ENCODE measurements at regions not wholly inside any gene's neighbourhood (a gene's known extent, or its start where the extent isn't known, plus 50 kb on each side); places are given as distances from the start of the nearest gene placed in this dataset.

DNA sequence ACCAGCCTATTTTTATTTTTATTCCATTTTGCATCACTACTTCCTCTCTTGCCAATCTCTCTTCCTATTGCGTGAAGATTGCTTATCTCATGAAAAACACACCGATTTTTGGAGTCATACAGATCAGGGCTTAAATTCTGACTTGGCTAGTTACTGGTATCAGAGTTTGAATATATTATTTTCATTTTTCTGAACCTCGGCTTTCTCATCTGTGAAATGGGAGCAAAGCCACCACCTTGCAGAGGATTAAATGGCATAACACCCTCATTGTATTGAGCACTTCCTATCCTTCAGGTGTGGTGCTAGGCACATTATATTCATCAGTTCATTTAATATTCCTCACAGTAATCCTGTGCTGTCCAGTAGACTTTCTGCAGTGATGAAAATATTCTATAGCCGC, 208.8 kb downstream of the HAPSTR1 start:
- Histone ChIP-seq H3K27ac (ENCODE audit: insufficient read depth, low read length) (no peak overlapping the region), H3K4me2 (ENCODE audit: extremely low read depth, insufficient read depth, low read length) (no peak overlapping the region)

DNA sequence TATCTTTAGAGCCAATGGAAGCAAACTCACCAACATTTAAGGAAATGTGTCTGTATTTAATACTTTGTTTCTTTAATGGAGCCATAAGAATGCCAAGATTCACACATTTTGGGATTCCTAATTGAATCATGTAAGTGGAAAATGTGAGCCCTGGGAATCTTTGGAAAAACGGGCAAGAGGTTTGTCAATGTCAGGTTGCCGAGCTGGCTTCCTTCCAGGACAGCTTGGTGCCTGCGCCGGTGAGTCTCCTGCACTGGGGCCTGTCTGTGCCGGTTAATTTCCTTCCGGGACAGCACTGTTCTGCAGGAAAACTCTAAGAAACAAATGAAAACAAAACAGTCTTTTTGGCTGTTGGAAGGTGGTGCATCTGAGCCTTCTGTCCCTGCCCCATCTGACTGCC, 210.6 kb downstream of the HAPSTR1 start:
- Histone ChIP-seq H4K20me1 (ENCODE audit: control insufficient read depth, extremely low read depth, insufficient read depth, low read length) (no peaks in the 10 kb centered on the region), H3K4me1 (ENCODE audit: control insufficient read depth, extremely low read depth, insufficient read depth, low read length) (no peaks in the 10 kb centered on the region), H3K4me2 (ENCODE audit: extremely low read depth, insufficient read depth, low read length) (no peak overlapping the region), H3K27me3 (ENCODE audit: control insufficient read depth, insufficient read depth, low read length) (no peaks in the 10 kb centered on the region), H2AFZ (ENCODE audit: low read length) (no peak overlapping the region), H3K9me3 (ENCODE audit: control insufficient read depth, insufficient read depth, low read depth, low read length) (no peaks in the 10 kb centered on the region), H3K27ac (ENCODE audit: insufficient read depth, low read length) (no peak overlapping the region), H3K79me2 (ENCODE audit: control insufficient read depth, insufficient read depth, low read length) (no peaks in the 10 kb centered on the region), H3K9ac (ENCODE audit: insufficient read depth, low read length) (no peak overlapping the region), H3K36me3 (ENCODE audit: control insufficient read depth, insufficient read depth, low read length) (no peaks in the 10 kb centered on the region), H3K4me3 (replicated peaks in 1 of 4; ENCODE audit: control extremely low read depth in 1 of 4, insufficient read depth in 1 of 4, low read depth in 3 of 4, low read length in 4 of 4) (no peak overlapping the region)
- no peak for DNase-seq (ENCODE audit: low read depth in 2 of 2)
- no peak for TF ChIP-seq EZH2 (IDR thresholded peaks at IDR 0.05; ENCODE audit: low read length, missing control alignments)
- TF ChIP-seq, protein P1, sequence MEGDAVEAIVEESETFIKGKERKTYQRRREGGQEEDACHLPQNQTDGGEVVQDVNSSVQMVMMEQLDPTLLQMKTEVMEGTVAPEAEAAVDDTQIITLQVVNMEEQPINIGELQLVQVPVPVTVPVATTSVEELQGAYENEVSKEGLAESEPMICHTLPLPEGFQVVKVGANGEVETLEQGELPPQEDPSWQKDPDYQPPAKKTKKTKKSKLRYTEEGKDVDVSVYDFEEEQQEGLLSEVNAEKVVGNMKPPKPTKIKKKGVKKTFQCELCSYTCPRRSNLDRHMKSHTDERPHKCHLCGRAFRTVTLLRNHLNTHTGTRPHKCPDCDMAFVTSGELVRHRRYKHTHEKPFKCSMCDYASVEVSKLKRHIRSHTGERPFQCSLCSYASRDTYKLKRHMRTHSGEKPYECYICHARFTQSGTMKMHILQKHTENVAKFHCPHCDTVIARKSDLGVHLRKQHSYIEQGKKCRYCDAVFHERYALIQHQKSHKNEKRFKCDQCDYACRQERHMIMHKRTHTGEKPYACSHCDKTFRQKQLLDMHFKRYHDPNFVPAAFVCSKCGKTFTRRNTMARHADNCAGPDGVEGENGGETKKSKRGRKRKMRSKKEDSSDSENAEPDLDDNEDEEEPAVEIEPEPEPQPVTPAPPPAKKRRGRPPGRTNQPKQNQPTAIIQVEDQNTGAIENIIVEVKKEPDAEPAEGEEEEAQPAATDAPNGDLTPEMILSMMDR (conservative IDR thresholded peaks at IDR 0.05 in 1 of 2, IDR thresholded peaks at IDR 0.05 in 1 of 2; ENCODE audit: low read depth in 1 of 2, low read length in 2 of 2): no peak

More for the DNA sequence above, 208.8 kb downstream of the HAPSTR1 start:
- no peaks in the 10 kb centered on the region for H3K79me2 ChIP-seq (ENCODE audit: control insufficient read depth, insufficient read depth, low read length)
- no peak overlapping the region for H2AFZ ChIP-seq (ENCODE audit: low read length)
- no peaks in the 10 kb centered on the region for H4K20me1 ChIP-seq (ENCODE audit: control insufficient read depth, extremely low read depth, insufficient read depth, low read length)
- no peaks in the 10 kb centered on the region for H3K27me3 ChIP-seq (ENCODE audit: control insufficient read depth, insufficient read depth, low read length)
- no peaks in the 10 kb centered on the region for H3K9me3 ChIP-seq (ENCODE audit: control insufficient read depth, insufficient read depth, low read depth, low read length)
- H3K4me1 ChIP-seq (ENCODE audit: control insufficient read depth, extremely low read depth, insufficient read depth, low read length): no peaks in the 10 kb centered on the region
- no peak for DNase-seq (ENCODE audit: low read depth in 2 of 2)
- H3K4me3 ChIP-seq (replicated peaks in 1 of 4; ENCODE audit: control extremely low read depth in 1 of 4, insufficient read depth in 1 of 4, low read depth in 3 of 4, low read length in 4 of 4): no peak overlapping the region
- no peaks in the 10 kb centered on the region for H3K36me3 ChIP-seq (ENCODE audit: control insufficient read depth, insufficient read depth, low read length)
- H3K9ac ChIP-seq (ENCODE audit: insufficient read depth, low read length): no peak overlapping the region
- TF ChIP-seq, protein P1 (conservative IDR thresholded peaks at IDR 0.05 in 1 of 2, IDR thresholded peaks at IDR 0.05 in 1 of 2; ENCODE audit: low read depth in 1 of 2, low read length in 2 of 2): no peak
- TF ChIP-seq EZH2 (IDR thresholded peaks at IDR 0.05; ENCODE audit: low read length, missing control alignments): no peak

DNA sequence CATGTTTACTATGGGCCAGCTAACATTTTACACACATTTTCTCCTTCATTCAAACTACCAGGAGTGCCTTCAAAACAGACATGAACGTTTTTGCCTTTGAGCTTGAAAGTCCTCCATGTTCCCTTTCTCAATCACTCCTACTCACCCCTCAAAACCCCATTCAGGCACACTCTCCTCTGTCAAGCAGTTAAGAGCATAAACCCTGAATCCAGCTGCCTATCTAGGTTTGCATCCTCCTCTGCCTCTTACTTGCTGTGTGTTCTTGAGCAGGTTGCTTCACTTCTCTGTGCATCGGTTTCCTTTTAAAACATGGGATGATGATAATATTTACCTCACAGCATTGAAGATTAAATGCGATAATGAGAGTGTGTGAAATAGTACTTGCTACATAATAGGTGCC, 215.3 kb downstream of the HAPSTR1 start:
- Histone ChIP-seq H3K4me3 (replicated peaks in 1 of 4; ENCODE audit: control extremely low read depth in 1 of 4, insufficient read depth in 1 of 4, low read depth in 3 of 4, low read length in 4 of 4) (no peak overlapping the region), H2AFZ (ENCODE audit: low read length) (no peak overlapping the region), H3K9ac (ENCODE audit: insufficient read depth, low read length) (no peak overlapping the region), H4K20me1 (ENCODE audit: control insufficient read depth, extremely low read depth, insufficient read depth, low read length) (no peaks in the 10 kb centered on the region), H3K27ac (ENCODE audit: insufficient read depth, low read length) (no peak overlapping the region), H3K9me3 (ENCODE audit: control insufficient read depth, insufficient read depth, low read depth, low read length) (no peaks in the 10 kb centered on the region), H3K27me3 (ENCODE audit: control insufficient read depth, insufficient read depth, low read length) (no peaks in the 10 kb centered on the region), H3K4me2 (ENCODE audit: extremely low read depth, insufficient read depth, low read length) (no peak overlapping the region), H3K36me3 (ENCODE audit: control insufficient read depth, insufficient read depth, low read length) (no peaks in the 10 kb centered on the region), H3K4me1 (ENCODE audit: control insufficient read depth, extremely low read depth, insufficient read depth, low read length) (no peaks in the 10 kb centered on the region), H3K79me2 (ENCODE audit: control insufficient read depth, insufficient read depth, low read length) (no peaks in the 10 kb centered on the region)
- no peak for TF ChIP-seq EZH2 (IDR thresholded peaks at IDR 0.05; ENCODE audit: low read length, missing control alignments)
- TF ChIP-seq, protein P1 (conservative IDR thresholded peaks at IDR 0.05 in 1 of 2, IDR thresholded peaks at IDR 0.05 in 1 of 2; ENCODE audit: low read depth in 1 of 2, low read length in 2 of 2): no peak
- no peak for DNase-seq (ENCODE audit: low read depth in 2 of 2)

Data from fibroblast of lung (primary cell).